ENCODE measurements at regions not wholly inside any gene's neighbourhood (a gene's known extent, or its start where the extent isn't known, plus 50 kb on each side); places are given as distances from the start of the nearest gene placed in this dataset.

DNA sequence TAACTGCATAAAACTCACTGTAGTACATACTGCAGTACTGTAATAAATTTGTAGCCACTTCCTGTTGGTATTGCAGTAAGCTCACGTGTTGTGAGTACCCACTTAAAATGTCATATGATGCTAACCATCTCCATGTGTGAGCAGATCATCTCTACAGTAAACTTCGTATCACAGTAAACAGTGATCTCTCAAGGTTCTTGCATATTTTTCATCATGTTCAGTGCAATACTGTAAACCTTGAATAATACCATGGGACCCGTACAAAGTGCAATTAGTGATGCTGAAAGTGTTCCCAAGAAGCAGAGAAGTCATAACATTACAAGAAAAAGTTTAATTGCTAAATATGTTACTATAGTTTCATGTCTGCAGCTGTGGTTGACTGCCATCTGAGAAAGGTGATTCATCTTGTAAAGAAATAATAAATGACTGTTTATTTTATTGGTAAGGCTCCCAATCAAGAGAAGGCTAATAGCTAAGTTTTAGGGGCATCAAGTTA lies 253.8 kb upstream of the POU5F2 start:
- TF ChIP-seq CTCF (IDR thresholded peaks at IDR 0.05) (no peak), POLR2A (IDR thresholded peaks at IDR 0.05) (no peak)

Measured in lower leg skin (tissue), 3 donors.